B cell (primary cell): ENCODE measurements at regions not wholly inside any gene's neighbourhood (a gene's known extent, or its start where the extent isn't known, plus 50 kb on each side); places are given as distances from the start of the nearest gene placed in this dataset.

Source experiments
- ATAC-seq: fragments of 200-7000 bp; cut with Tn5 transposase; one replicate; pipeline ENCODE4 v1.10.0; 2021; ENCODE audit warnings: low read depth, mild to moderate bottlenecking, moderate number of reproducible peaks, moderate library complexity
- CTCF ChIA-PET: fragments of 350-600 bp; sonication (Branson Sonifier 250); formaldehyde crosslinking; loops from one replicate; lab custom pipeline; 2021; ENCODE audit warnings: antibody characterized with exemption, inconsistent platforms; lab: Charles Lee
- POLR2A ChIA-PET: fragments of 350-600 bp; sonication (Branson Sonifier 250); formaldehyde crosslinking; loops from one replicate; lab custom pipeline; 2021; ENCODE audit warnings: antibody characterized with exemption; lab: Charles Lee
- DNase-seq: peaks from one replicate; pipeline ENCODE4 v3.0.0; 2013
- H2AFZ ChIP-seq: 2 replicates; pipeline ENCODE4 v1.6.1; 2012; ENCODE audit warnings: mild to moderate bottlenecking, low read depth, low read length; ENCODE audit not compliant: insufficient read depth, poor library complexity, severe bottlenecking
- H3K27ac ChIP-seq, 2 donors: 1 replicate in 1 of 2; 2 replicates in 1 of 2; pipeline ENCODE4 v1.5.1; 2012 to 2013; ENCODE audit warnings: low read length in 2 of 2, mild to moderate bottlenecking in 2 of 2, moderate library complexity in 1 of 2
- H3K27me3 ChIP-seq, 4 experiments: fragments of 200-600 bp in 1 of 4; sonication (generic) in 1 of 4; replicated peaks in 1 of 4; 1 replicate in 2 of 4; 2 replicates in 2 of 4; pipeline versions ENCODE4 v1.6.1 to v1.7.0; 2013 to 2016; ENCODE audit warnings: low read length in 3 of 4, mild to moderate bottlenecking in 2 of 4, mixed read lengths in 1 of 4, moderate library complexity in 1 of 4; ENCODE audit not compliant: insufficient read depth in 4 of 4, control insufficient read depth in 3 of 4; ENCODE audit errors: control extremely low read depth in 1 of 4
- H3K36me3 ChIP-seq, 2 experiments: replicated peaks in 1 of 2; 1 replicate in 1 of 2; 2 replicates in 1 of 2; pipeline versions ENCODE4 v1.6.1 to v1.7.1; 2013; ENCODE audit warnings: low read length in 1 of 2; ENCODE audit not compliant: insufficient read depth in 2 of 2, control insufficient read depth in 1 of 2; ENCODE audit errors: control extremely low read depth in 1 of 2, extremely low read depth in 1 of 2
- H3K4me1 ChIP-seq, 2 donors: fragments of 200-600 bp in 1 of 2; sonication (generic) in 1 of 2; 1 replicate in 1 of 2; 2 replicates in 1 of 2; pipeline versions ENCODE4 v1.5.1 to v1.6.1; 2013 to 2017; ENCODE audit warnings: low read length in 2 of 2; ENCODE audit not compliant: control insufficient read depth in 2 of 2, insufficient read depth in 2 of 2
- H3K4me2 ChIP-seq: replicated peaks from 2 replicates; pipeline ENCODE3; 2012; ENCODE audit warnings: mild to moderate bottlenecking, low read depth, low read length; ENCODE audit not compliant: poor library complexity, severe bottlenecking
- H3K4me3 ChIP-seq, 5 experiments: fragments of 200-600 bp in 1 of 5; sonication (generic) in 1 of 5; 1 replicate in 3 of 5; 2 replicates in 2 of 5; pipeline versions ENCODE4 v1.5.1 to v1.7.0; 2011 to 2016; ENCODE audit warnings: low read length in 4 of 5, mild to moderate bottlenecking in 4 of 5, low read depth in 2 of 5, control low read depth in 1 of 5, moderate library complexity in 1 of 5; ENCODE audit not compliant: insufficient read depth in 1 of 5; ENCODE audit errors: control extremely low read depth in 1 of 5, extremely low read depth in 1 of 5
- H3K79me2 ChIP-seq: fragments of 200-600 bp; sonication (generic); one replicate; pipeline ENCODE4 v1.6.0; 2016; ENCODE audit warnings: low read length; ENCODE audit not compliant: control insufficient read depth, insufficient read depth
- H3K9ac ChIP-seq: fragments of 200-600 bp; sonication (generic); 2 replicates; pipeline ENCODE4 v1.6.1; 2017; ENCODE audit warnings: mild to moderate bottlenecking, low read length, moderate library complexity
- H3K9me3 ChIP-seq, 3 donors: one replicate each; pipeline versions ENCODE4 v1.6.1 to v1.7.1; 2013; ENCODE audit warnings: low read length in 2 of 3; ENCODE audit not compliant: control insufficient read depth in 2 of 3, insufficient read depth in 1 of 3; ENCODE audit errors: control extremely low read depth in 1 of 3
- H4K20me1 ChIP-seq: 2 replicates; pipeline ENCODE4 v1.6.0; 2012; ENCODE audit warnings: mild to moderate bottlenecking, low read length; ENCODE audit not compliant: insufficient read depth, control insufficient read depth, poor library complexity, severe bottlenecking
- H3K27ac Mint-ChIP-seq: one replicate; pipeline ENCODE4 v1.8.0; 2021; ENCODE audit warnings: mixed read lengths
- H3K27me3 Mint-ChIP-seq: one replicate; pipeline ENCODE4 v1.8.0; 2021; ENCODE audit warnings: mixed read lengths
- H3K4me1 Mint-ChIP-seq: one replicate; pipeline ENCODE4 v1.8.0; 2021; ENCODE audit warnings: mixed read lengths
- H3K4me3 Mint-ChIP-seq: one replicate; pipeline ENCODE4 v1.8.0; 2021; ENCODE audit warnings: mixed read lengths
- H3K9me3 Mint-ChIP-seq: one replicate; pipeline ENCODE4 v1.8.0; 2022; ENCODE audit warnings: mixed read lengths; ENCODE audit not compliant: insufficient read depth
- CTCF ChIP-seq: fragments of 200-600 bp; IDR thresholded peaks from one replicate; pipeline ENCODE4 v1.8.0; 2022; ENCODE audit warnings: antibody characterized with exemption, mild to moderate bottlenecking
- EZH2 ChIP-seq: IDR thresholded peaks from 2 replicates; pipeline ENCODE4 v1.6.1; 2012; ENCODE audit warnings: borderline replicate concordance, low read depth, mild to moderate bottlenecking, moderate library complexity, low read length; ENCODE audit not compliant: insufficient read depth, poor library complexity, severe bottlenecking
- WGBS: methylation state at CpG from one replicate; pipeline ENCODE4 v1.1.5; 2013; ENCODE audit warnings: missing lambda C conversion rate; ENCODE audit not compliant: insufficient coverage; 5-methylcytosine and 5-hydroxymethylcytosine counted together
- intact Hi-C: fragments of 100-400 bp; cut with micrococcal nuclease; formaldehyde crosslinking; loops from one replicate; pipeline ENCODE4 v1.10.0; 2022

DNA sequence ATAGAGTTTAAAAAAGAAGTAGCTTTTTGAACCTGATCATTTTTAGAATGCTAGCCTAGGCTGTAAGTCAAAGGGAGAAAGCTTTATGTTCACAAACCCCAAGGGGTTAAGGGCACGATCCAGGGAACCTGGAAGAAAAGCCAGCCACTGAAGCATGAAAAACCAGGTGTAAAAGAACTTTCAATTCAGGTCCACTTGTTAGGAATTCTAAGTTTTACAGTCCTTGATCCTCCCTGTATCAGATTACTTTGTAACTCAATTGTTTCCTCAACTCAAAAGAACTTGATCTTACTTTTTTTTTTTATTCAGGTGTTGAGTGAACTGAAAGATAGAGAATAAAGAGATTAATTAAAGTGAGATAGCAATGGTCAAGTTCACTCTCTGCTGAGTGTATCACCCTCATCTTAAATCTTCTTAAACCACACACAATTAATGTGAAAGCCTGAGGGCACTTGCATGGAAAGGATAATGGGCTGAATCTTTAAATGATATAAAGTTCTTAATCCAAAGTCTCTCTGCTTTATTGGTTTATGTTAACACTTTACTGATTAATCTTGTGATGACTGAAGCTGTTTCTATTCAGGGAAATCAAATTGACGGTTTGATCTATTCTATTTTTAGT lies 672.2 kb upstream of the LRRN3 start:
- no peak overlapping the region for H3K27ac Mint-ChIP-seq
- Histone ChIP-seq H3K9me3 (no peaks in the 10 kb centered on the region), H4K20me1 (no peaks in the 10 kb centered on the region), H3K79me2 (no peaks in the 10 kb centered on the region), H3K4me2 (no peak overlapping the region), H3K4me3 (no peak overlapping the region), H2AFZ (no peak overlapping the region), H3K4me1 (no peaks in the 10 kb centered on the region), H3K27me3 (no peaks in the 10 kb centered on the region), H3K9ac (no peak overlapping the region), H3K27ac (no peak overlapping the region), H3K36me3 (no peaks in the 10 kb centered on the region)
- no peak for TF ChIP-seq CTCF
- no peak for TF ChIP-seq EZH2
- no CpG with 5 or more reads among the region's 2 CpGs for WGBS
- H3K27me3 Mint-ChIP-seq, result no peaks in the 10 kb centered on the region
- no peak overlapping the region for H3K4me3 Mint-ChIP-seq
- POLR2A ChIA-PET, result no interaction called here
- no peaks in the 10 kb centered on the region for H3K9me3 Mint-ChIP-seq
- H3K4me1 Mint-ChIP-seq, result no peaks in the 10 kb centered on the region
- intact Hi-C loops, result no loop called here
- CTCF ChIA-PET, result no interaction called here
- ATAC-seq (no peak), DNase-seq (no peak)

- POLR2A ChIA-PET, result no interaction called here
- no peak overlapping the region for H3K27ac Mint-ChIP-seq
- H3K27ac ChIP-seq, result no peak overlapping the region
Measured at GRCh38 chr7:110420788-110421187, 670.1 kb upstream of the LRRN3 start.

More at GRCh38 chr7:110420788-110421187, 670.1 kb upstream of the LRRN3 start:
- Histone ChIP-seq H3K4me3 (no peak overlapping the region), H2AFZ (no peak overlapping the region), H4K20me1 (no peaks in the 10 kb centered on the region), H3K27me3 (no peaks in the 10 kb centered on the region), H3K9ac (no peak overlapping the region), H3K4me2 (no peak overlapping the region), H3K36me3 (no peaks in the 10 kb centered on the region), H3K79me2 (no peaks in the 10 kb centered on the region), H3K9me3 (no peaks in the 10 kb centered on the region), H3K4me1 (no peaks in the 10 kb centered on the region)
- intact Hi-C loops, result no loop called here
- H3K4me1 Mint-ChIP-seq, result no peaks in the 10 kb centered on the region
- H3K4me3 Mint-ChIP-seq, result no peak overlapping the region
- no CpG with 5 or more reads among the region's 1 CpG for WGBS
- no peak for TF ChIP-seq EZH2
- TF ChIP-seq CTCF, result no peak
- H3K9me3 Mint-ChIP-seq, result no peaks in the 10 kb centered on the region
- no peak for DNase-seq
- CTCF ChIA-PET, result no interaction called here
- ATAC-seq, result no peak
- H3K27me3 Mint-ChIP-seq, result no peaks in the 10 kb centered on the region
